ENCODE measurements at regions not wholly inside any gene's neighbourhood (a gene's known extent, or its start where the extent isn't known, plus 50 kb on each side); places are given as distances from the start of the nearest gene placed in this dataset.

DNA sequence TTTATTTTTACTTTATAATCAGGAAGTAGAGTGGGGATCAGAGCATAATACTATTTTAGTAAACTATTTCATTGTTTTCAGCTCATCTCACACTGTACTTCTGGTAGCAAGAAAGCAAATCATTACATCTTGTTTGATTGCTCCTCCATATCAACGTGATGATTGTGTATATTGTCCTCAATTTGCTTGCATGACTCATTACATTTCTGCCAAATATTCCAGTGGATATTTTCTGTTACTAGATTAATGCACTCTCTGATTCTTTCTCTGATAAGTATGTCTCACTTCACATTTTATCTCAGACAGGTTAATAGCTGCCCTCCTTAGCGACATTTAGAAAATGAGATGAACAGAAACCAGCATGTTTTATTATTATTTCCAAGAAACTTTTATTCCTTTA, 1145.3 kb downstream of the OTOL1 start (continued):
- TF ChIP-seq, protein P1, sequence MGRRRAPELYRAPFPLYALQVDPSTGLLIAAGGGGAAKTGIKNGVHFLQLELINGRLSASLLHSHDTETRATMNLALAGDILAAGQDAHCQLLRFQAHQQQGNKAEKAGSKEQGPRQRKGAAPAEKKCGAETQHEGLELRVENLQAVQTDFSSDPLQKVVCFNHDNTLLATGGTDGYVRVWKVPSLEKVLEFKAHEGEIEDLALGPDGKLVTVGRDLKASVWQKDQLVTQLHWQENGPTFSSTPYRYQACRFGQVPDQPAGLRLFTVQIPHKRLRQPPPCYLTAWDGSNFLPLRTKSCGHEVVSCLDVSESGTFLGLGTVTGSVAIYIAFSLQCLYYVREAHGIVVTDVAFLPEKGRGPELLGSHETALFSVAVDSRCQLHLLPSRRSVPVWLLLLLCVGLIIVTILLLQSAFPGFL (CRISPR knock-in tag; IDR thresholded peaks at IDR 0.05): no peak
- TF ChIP-seq L3MBTL2 (IDR thresholded peaks at IDR 0.05): no peak
- TF ChIP-seq MYNN (IDR thresholded peaks at IDR 0.05): no peak
- no peak for TF ChIP-seq MYNN (CRISPR knock-in tag; IDR thresholded peaks at IDR 0.05)
- TF ChIP-seq, protein P2, sequence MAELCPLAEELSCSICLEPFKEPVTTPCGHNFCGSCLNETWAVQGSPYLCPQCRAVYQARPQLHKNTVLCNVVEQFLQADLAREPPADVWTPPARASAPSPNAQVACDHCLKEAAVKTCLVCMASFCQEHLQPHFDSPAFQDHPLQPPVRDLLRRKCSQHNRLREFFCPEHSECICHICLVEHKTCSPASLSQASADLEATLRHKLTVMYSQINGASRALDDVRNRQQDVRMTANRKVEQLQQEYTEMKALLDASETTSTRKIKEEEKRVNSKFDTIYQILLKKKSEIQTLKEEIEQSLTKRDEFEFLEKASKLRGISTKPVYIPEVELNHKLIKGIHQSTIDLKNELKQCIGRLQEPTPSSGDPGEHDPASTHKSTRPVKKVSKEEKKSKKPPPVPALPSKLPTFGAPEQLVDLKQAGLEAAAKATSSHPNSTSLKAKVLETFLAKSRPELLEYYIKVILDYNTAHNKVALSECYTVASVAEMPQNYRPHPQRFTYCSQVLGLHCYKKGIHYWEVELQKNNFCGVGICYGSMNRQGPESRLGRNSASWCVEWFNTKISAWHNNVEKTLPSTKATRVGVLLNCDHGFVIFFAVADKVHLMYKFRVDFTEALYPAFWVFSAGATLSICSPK (IDR thresholded peaks at IDR 0.05; ENCODE audit: borderline replicate concordance): no peak
- no peak for TF ChIP-seq MAFF (IDR thresholded peaks at IDR 0.05; ENCODE audit: low read length)
- no peak for TF ChIP-seq CEBPG (CRISPR knock-in tag; IDR thresholded peaks at IDR 0.05)
- TF ChIP-seq CEBPG (tag; conservative IDR thresholded peaks at IDR 0.05 in 1 of 2, IDR thresholded peaks at IDR 0.05 in 1 of 2): no peak
- no peak for TF ChIP-seq ZNF197 (CRISPR knock-in tag; IDR thresholded peaks at IDR 0.05; ENCODE audit: low read depth)
- no peak for TF ChIP-seq ZNF668 (CRISPR knock-in tag; IDR thresholded peaks at IDR 0.05)

DNA sequence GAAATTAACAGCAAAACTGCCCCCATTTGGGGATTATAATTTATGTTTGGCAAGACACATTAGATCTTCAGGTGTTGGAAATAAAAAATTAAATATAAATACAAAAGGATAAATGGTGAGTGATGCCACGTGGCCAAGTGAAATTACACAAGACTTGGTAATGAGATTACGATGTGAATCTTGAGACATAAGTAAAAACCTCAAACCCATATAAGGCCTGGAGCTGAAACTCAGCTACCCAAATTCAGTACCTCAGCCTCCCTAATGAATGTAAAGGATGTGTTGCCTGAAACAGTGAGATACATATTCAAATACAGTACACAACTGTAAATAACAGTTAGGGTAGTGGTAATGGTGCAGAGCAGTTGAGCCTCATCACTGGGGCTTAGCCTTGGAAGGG, 1146.6 kb downstream of the OTOL1 start:
- intact Hi-C loops (cut with micrococcal nuclease) (no loop called here), in situ Hi-C loops (cut with MboI) (no loop called here)
- Histone ChIP-seq H3K79me2 (ENCODE audit: control insufficient read depth, insufficient read depth, low read length) (no peaks in the 10 kb centered on the region), H2AFZ (ENCODE audit: low read depth, low read length) (no peak overlapping the region), H4K20me1 (replicated peaks; ENCODE audit: control insufficient read depth, insufficient read depth, low read length) (no peaks in the 10 kb centered on the region), H3K9ac (ENCODE audit: insufficient read depth in 1 of 2, low read depth in 2 of 2, low read length in 2 of 2) (no peak overlapping the region), H3K4me3 (no peak overlapping the region), H3K9me1 (ENCODE audit: control insufficient read depth, insufficient read depth, low read length) (no peaks in the 10 kb centered on the region), H3K27ac (ENCODE audit: extremely low read depth, low read depth, low read length) (no peak overlapping the region), H3K4me2 (ENCODE audit: insufficient read depth, low read length) (no peak overlapping the region), H3K27me3 (ENCODE audit: control insufficient read depth in 2 of 2, insufficient read depth in 2 of 2, low read length in 2 of 2) (no peaks in the 10 kb centered on the region), H3K36me3 (ENCODE audit: control insufficient read depth, insufficient read depth, low read length) (no peaks in the 10 kb centered on the region), H3K9me3 (replicated peaks; ENCODE audit: control insufficient read depth, insufficient read depth, low read depth, low read length) (peaks cover 2% of the 10 kb centered on the region; the same call in 1 of the 2 replicates), H3K4me1 (replicated peaks in 1 of 2; ENCODE audit: control insufficient read depth in 2 of 2, insufficient read depth in 2 of 2, low read length in 2 of 2) (no peaks in the 10 kb centered on the region)
- FAIRE-seq (no peak), ATAC-seq (no peak), DNase-seq (ENCODE audit: extremely low read depth in 1 of 4, low spot score in 3 of 4) (no peak)
- POLR2A ChIA-PET: no interaction called here
- CTCF ChIA-PET (ENCODE audit: low intra/inter-chr PET ratio): no interaction called here
- 4% methylated on average over 2 of the region's 2 CpGs for WGBS (ENCODE audit: insufficient coverage, low coverage, missing lambda C conversion rate)
- no TSS peak for BruUV-seq (replicated peaks)
- TF ChIP-seq CHCHD3 (CRISPR knock-in tag; IDR thresholded peaks at IDR 0.05) (no peak), RBBP5 (IDR thresholded peaks at IDR 0.05; ENCODE audit: borderline replicate concordance, insufficient read depth, low read length, poor library complexity, severe bottlenecking) (no peak), ZNF780A (CRISPR knock-in tag; IDR thresholded peaks at IDR 0.05) (no peak), SRSF1 (IDR thresholded peaks at IDR 0.05; ENCODE audit: low read depth, low read length) (no peak), COPS2 (conservative IDR thresholded peaks at IDR 0.05) (no peak), BCOR (IDR thresholded peaks at IDR 0.05) (no peak), NRF1 (conservative IDR thresholded peaks at IDR 0.05 in 1 of 2, IDR thresholded peaks at IDR 0.05 in 1 of 2) (no peak)
- TF ChIP-seq, protein P3, sequence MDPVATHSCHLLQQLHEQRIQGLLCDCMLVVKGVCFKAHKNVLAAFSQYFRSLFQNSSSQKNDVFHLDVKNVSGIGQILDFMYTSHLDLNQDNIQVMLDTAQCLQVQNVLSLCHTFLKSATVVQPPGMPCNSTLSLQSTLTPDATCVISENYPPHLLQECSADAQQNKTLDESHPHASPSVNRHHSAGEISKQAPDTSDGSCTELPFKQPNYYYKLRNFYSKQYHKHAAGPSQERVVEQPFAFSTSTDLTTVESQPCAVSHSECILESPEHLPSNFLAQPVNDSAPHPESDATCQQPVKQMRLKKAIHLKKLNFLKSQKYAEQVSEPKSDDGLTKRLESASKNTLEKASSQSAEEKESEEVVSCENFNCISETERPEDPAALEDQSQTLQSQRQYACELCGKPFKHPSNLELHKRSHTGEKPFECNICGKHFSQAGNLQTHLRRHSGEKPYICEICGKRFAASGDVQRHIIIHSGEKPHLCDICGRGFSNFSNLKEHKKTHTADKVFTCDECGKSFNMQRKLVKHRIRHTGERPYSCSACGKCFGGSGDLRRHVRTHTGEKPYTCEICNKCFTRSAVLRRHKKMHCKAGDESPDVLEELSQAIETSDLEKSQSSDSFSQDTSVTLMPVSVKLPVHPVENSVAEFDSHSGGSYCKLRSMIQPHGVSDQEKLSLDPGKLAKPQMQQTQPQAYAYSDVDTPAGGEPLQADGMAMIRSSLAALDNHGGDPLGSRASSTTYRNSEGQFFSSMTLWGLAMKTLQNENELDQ (CRISPR knock-in tag; IDR thresholded peaks at IDR 0.05; ENCODE audit: borderline replicate concordance): no peak
